Epithelial cell of esophagus (primary cell): ENCODE measurements at regions not wholly inside any gene's neighbourhood (a gene's known extent, or its start where the extent isn't known, plus 50 kb on each side); places are given as distances from the start of the nearest gene placed in this dataset.
A peak's percentile ranks its signal among the peaks of the same experiment; 100 is the strongest.

Experiments used
- DNase-seq: peaks from one replicate; pipeline ENCODE4 v3.0.0; 2010; ENCODE audit warnings: low read depth
- H3K4me3 ChIP-seq: 2 replicates; pipeline ENCODE4 v1.5.1; 2011; ENCODE audit warnings: mild to moderate bottlenecking, low read length, control low read depth
- CTCF ChIP-seq: IDR thresholded peaks from 2 replicates; pipeline ENCODE4 v1.5.1; 2011; ENCODE audit warnings: low read depth, mild to moderate bottlenecking, low read length, control low read depth, inconsistent platforms; ENCODE audit not compliant: insufficient read depth; ENCODE audit errors: missing control alignments

DNA sequence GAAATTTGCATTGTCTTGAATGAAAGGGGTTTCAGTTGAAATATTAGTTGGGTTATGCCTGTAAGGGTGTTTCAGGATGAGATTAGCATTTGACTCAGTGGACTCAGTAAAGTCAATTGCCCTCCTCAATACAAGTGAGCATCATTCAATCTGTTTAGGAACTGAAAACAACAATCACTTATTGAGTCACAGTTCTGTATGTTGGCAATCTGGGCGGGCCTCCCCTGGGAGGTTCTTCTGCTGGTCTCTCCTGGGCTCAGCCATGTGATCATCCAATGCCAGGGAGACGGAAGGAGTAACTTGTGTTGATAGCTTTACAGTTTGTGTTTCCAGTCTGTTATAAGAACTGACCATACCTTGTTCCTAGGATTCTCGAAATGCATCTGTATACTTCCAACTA is 262.9 kb upstream of the RUNX1 start:
- no peak for DNase-seq
- TF ChIP-seq CTCF, result no peak
- no peak overlapping the region for H3K4me3 ChIP-seq

DNA sequence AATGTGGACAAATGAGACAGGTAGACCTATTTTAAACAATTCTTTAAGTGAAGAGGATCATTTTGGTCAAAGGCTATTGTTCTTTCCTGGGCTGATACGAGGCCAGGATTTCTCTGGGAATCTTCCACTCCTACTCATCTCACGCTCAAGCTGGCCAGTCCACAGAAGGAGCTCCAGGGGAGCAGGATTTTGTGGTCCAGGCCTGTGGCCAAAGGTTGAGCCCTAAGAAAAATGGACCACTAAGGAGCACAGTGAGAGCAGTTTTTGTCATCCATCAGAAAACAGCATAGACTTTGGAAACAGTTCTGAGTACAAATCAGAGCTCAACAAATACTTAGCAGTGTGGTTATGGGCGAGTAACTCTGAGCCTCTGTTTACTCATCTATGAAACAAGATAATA is 260.2 kb upstream of the RUNX1 start:
- no peak overlapping the region for H3K4me3 ChIP-seq
- no peak for DNase-seq
- TF ChIP-seq CTCF, result no peak

GRCh38 chr21:35303085-35303484 is 254.0 kb upstream of the RUNX1 start:
- no peak overlapping the region for H3K4me3 ChIP-seq
- no peak for TF ChIP-seq CTCF
- DNase-seq, result peak; percentile 94

GRCh38 chr21:35298757-35299156 is 249.7 kb upstream of the RUNX1 start:
- DNase-seq, result no peak
- H3K4me3 ChIP-seq, result no peak overlapping the region
- no peak for TF ChIP-seq CTCF

DNA sequence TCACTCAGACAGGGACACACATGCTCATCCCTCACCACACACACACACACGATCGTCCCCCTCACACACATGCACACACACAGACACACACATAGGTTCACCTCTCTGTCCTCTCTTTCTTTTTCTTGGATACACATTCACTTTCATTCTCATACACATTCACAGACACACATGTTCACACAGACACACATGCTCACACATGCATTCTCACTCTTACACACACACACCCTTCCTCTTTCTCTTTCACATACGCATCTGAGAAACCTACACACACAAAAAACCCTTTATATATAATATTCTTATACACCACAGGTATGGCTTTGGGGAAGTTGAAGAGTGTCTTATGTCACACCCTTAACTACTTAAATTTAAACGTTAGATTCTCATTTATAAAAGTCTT is 248.6 kb upstream of the RUNX1 start:
- no peak overlapping the region for H3K4me3 ChIP-seq
- DNase-seq, result no peak
- TF ChIP-seq CTCF, result no peak

- no peak overlapping the region for H3K4me3 ChIP-seq
- DNase-seq, result peak; percentile 37
- TF ChIP-seq CTCF, result no peak
Measured at GRCh38 chr21:35294231-35294898, 245.3 kb upstream of the RUNX1 start.

DNA sequence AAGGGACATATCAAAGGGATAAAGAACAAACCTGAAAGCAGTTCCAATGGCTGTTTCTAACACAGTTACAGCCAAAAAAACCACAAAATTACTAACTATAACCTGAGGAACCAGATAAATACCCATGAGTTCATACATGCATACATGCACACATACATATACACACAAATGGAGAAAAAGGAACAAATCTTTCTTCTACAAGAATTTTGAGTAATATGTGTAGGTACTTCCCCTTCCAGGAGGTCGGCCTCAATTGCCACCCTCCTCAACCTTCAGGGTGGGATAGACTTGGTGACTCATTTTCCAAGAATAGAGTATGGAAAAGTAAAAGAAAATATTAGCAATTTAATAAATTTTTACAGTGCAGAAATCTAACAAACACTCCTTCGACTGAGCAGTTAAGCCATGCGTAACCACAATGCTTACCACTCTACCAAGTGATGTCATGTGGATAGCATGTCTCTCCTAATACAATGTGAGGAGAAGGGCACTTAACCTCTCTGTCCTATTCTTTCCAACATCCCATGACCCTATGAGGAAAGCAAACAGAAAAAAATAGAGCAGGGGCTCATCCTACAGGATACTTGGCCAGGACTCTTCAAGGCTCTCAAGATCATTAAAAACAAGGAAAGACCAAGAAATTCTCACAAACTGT is 243.0 kb upstream of the RUNX1 start:
- TF ChIP-seq CTCF, result no peak
- no peak for DNase-seq
- H3K4me3 ChIP-seq, result no peak overlapping the region
